Erythroblast (primary cell): ENCODE measurements at regions not wholly inside any gene's neighbourhood (a gene's known extent, or its start where the extent isn't known, plus 50 kb on each side); places are given as distances from the start of the nearest gene placed in this dataset.

Experiments used
- GATA1 ChIP-seq: IDR thresholded peaks from 2 replicates; pipeline ENCODE4 v1.6.1; 2011; ENCODE audit warnings: low read depth, mild to moderate bottlenecking, control low read depth, low read length, moderate library complexity
- POLR2A ChIP-seq: IDR thresholded peaks from 2 replicates; pipeline ENCODE4 v1.6.1; 2011; ENCODE audit warnings: mild to moderate bottlenecking, low read length

DNA sequence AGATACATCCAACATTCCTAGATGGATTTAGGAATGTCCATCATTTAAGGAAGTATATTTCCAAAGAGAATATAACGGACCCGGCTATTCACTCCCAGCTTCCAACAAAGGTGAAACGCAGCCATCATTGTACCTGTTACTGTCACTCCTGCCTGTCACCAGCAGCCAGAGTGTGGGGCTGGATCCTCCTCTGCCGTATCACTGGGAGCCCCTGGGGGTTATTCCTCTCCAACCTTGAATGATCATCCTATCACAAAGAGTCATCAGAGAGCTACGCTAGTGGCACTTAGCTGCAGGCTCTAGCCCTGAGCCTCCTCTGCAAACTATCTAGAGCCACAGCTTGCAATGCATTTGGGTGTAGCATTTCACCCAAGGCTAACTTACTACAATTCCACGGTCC is 73.6 kb upstream of the NHSL1 start:
- no peak for TF ChIP-seq POLR2A
- TF ChIP-seq GATA1: no peak
